Heart left ventricle (tissue), 16 donors: ENCODE measurements at regions not wholly inside any gene's neighbourhood (a gene's known extent, or its start where the extent isn't known, plus 50 kb on each side); places are given as distances from the start of the nearest gene placed in this dataset.

ENCODE experiments used
- ATAC-seq, 4 donors: fragments of 200-7000 bp; cut with Tn5 transposase; one replicate each; pipeline ENCODE4 v1.9.1; 2020 to 2022; ENCODE audit warnings: moderate library complexity in 4 of 4, mild to moderate bottlenecking in 3 of 4, moderate number of reproducible peaks in 1 of 4
- DNase-seq, 5 donors: peaks; one replicate each; pipeline ENCODE4 v3.0.0-alpha.2; 2020
- H3K27ac ChIP-seq, 12 donors: fragments of 200-600 bp; sonication (generic) in 4 of 12; one replicate each; pipeline versions ENCODE4 v1.5.0 to v1.8.0; 2016 to 2022; ENCODE audit warnings: mild to moderate bottlenecking in 2 of 12
- H3K27me3 ChIP-seq, 9 donors: fragments of 200-600 bp; sonication (generic) in 2 of 9; one replicate each; pipeline versions ENCODE4 v1.5.1 to v1.8.0; 2016 to 2022; ENCODE audit warnings: mild to moderate bottlenecking in 3 of 9
- H3K36me3 ChIP-seq, 9 donors: fragments of 200-600 bp; sonication (generic) in 2 of 9; one replicate each; pipeline versions ENCODE4 v1.5.0 to v1.8.0; 2018 to 2022; ENCODE audit warnings: mild to moderate bottlenecking in 2 of 9
- H3K4me1 ChIP-seq, 12 donors: fragments of 200-600 bp; sonication (generic) in 4 of 12; one replicate each; pipeline versions ENCODE4 v1.5.0 to v1.8.0; 2016 to 2022; ENCODE audit warnings: mild to moderate bottlenecking in 3 of 12
- H3K4me3 ChIP-seq, 12 donors: fragments of 200-600 bp; sonication (generic) in 4 of 12; one replicate each; pipeline versions ENCODE4 v1.5.0 to v1.8.0; 2017 to 2022; ENCODE audit warnings: mild to moderate bottlenecking in 9 of 12, moderate library complexity in 4 of 12
- H3K9me3 ChIP-seq, 12 donors: fragments of 200-600 bp; sonication (generic) in 4 of 12; one replicate each; pipeline versions ENCODE4 v1.5.0 to v1.8.0; 2016 to 2022; ENCODE audit warnings: mild to moderate bottlenecking in 1 of 12
- CTCF ChIP-seq, 12 donors: fragments of 200-600 bp; sonication (generic) in 4 of 12; IDR thresholded peaks; one replicate each; pipeline versions ENCODE4 v1.5.0 to v1.8.0; 2018 to 2022; ENCODE audit warnings: antibody characterized with exemption in 12 of 12, mild to moderate bottlenecking in 5 of 12
- POLR2A ChIP-seq, 2 donors: fragments of 450-650 bp; IDR thresholded peaks; one replicate each; pipeline ENCODE4 v1.6.1; 2017; ENCODE audit warnings: antibody characterized with exemption in 2 of 2, mild to moderate bottlenecking in 2 of 2, moderate library complexity in 2 of 2
- WGBS, 4 donors: extraction: QIAGEN DNeasy Blood & Tissue Kit in 2 of 4; methylation state at CpG; one replicate each; pipeline versions ENCODE4 v1.1.5 to v1.1.7; 2013 to 2018; 5-methylcytosine and 5-hydroxymethylcytosine counted together
- intact Hi-C, 10 donors: fragments of 100-400 bp; cut with DNase I; formaldehyde crosslinking; loops; one replicate each; pipeline versions ENCODE4 v1.11.1 to v1.14.2; 2022
- donor health status: ischemic (EF 13 %, LVEDD 7.1; RV severe dilation, severe dysfunction).
- donor health status: healthy with polysubstance abuse.
- donor health status: DM: no; HTN: yes; CAD: no.
- donor health status: DM: no; HTN: no; CAD: no.
- donor health status: ischemic (EF 25% LVEDD 6.9; RV normal size, moderate dysfunction).
- donor health status: ischemic (EF 25% LVEDD 5.7; RV mildly dilated, moderate dysfunction).
- donor health status: healthy.
- donor health status: DM: yes; HTN: yes; CAD: no.
- donor health status: ischemic (EF 35%, LVEDD 5.7; RV mildly dilated, moderate dysfunction).
- donor health status: nonischemic (EF 11% LVEDD 7.7; RV severe dilation, severe dysfunction).
- donor health status: DM: yes; HTN: yes; CAD: no.
- donor health status: PGD.
- donor health status: ischemic (EF 29% LVEDD 5.4; RV normal size, mild dysfunction).
- donor health status: nonischemic (EF 23%, LVEDD 6.1; RV moderate dilation, normal function).

GRCh38 chr4:107182347-107182746, 146.2 kb upstream of the DKK2 start:
- Histone ChIP-seq H3K27ac (no peak overlapping the region), H3K9me3 (no peaks in the 10 kb centered on the region), H3K27me3 (no peaks in the 10 kb centered on the region), H3K4me3 (no peak overlapping the region), H3K36me3 (no peaks in the 10 kb centered on the region), H3K4me1 (no peaks in the 10 kb centered on the region)
- 93 to 96% (median 96%) methylated on average over 3 of the region's 3 CpGs for WGBS, 4 donors
- no peak for TF ChIP-seq CTCF (IDR thresholded peaks at IDR 0.05)
- no peak for TF ChIP-seq POLR2A (IDR thresholded peaks at IDR 0.05)
- no peak for ATAC-seq
- DNase-seq: no peak
- intact Hi-C loops: loop anchor here in 8 of 10 donors (5.0 to 10.0 kb wide), 7 partner anchors 128 to 808 kb away; partner anchors contain the start of gene DKK2 (in 2 of the 8)

GRCh38 chr4:107166873-107167450, 130.8 kb upstream of the DKK2 start:
- WGBS, 4 donors: 77 to 88% (median 86%) methylated on average over 1 of the region's 1 CpG
- H3K4me3 ChIP-seq: no peak overlapping the region
- TF ChIP-seq CTCF (IDR thresholded peaks at IDR 0.05) (no peak), POLR2A (IDR thresholded peaks at IDR 0.05) (no peak)
- H3K4me1 ChIP-seq: no peaks in the 10 kb centered on the region
- no peaks in the 10 kb centered on the region for H3K36me3 ChIP-seq
- intact Hi-C loops: no loop called here
- no peak for ATAC-seq
- H3K27ac ChIP-seq: no peak overlapping the region
- H3K27me3 ChIP-seq: no peaks in the 10 kb centered on the region
- peaks cover 0 to 24% (median 12%) of the 10 kb centered on the region in 12 donors for H3K9me3 ChIP-seq
- DNase-seq: no peak

- H3K4me1 ChIP-seq: no peaks in the 10 kb centered on the region
- no peaks in the 10 kb centered on the region for H3K36me3 ChIP-seq
- TF ChIP-seq POLR2A (IDR thresholded peaks at IDR 0.05) (no peak), CTCF (IDR thresholded peaks at IDR 0.05) (no peak)
- ATAC-seq (no peak), DNase-seq (no peak)
- peaks cover 0 to 31% (median 12%) of the 10 kb centered on the region in 12 donors for H3K9me3 ChIP-seq
- intact Hi-C loops: no loop called here
- H3K4me3 ChIP-seq: no peak overlapping the region
- H3K27ac ChIP-seq: no peak overlapping the region
- H3K27me3 ChIP-seq: no peaks in the 10 kb centered on the region
Observed at GRCh38 chr4:107166181-107166580, 130.1 kb upstream of the DKK2 start.

GRCh38 chr4:107164962-107165475, 128.9 kb upstream of the DKK2 start:
- intact Hi-C loops: no loop called here
- Histone ChIP-seq H3K27ac (no peak overlapping the region), H3K27me3 (no peaks in the 10 kb centered on the region), H3K9me3 (peaks cover 0 to 31% (median 12%) of the 10 kb centered on the region in 12 donors), H3K4me3 (no peak overlapping the region), H3K4me1 (no peaks in the 10 kb centered on the region), H3K36me3 (no peaks in the 10 kb centered on the region)
- DNase-seq (no peak), ATAC-seq (no peak)
- 57 to 63% (median 60%) methylated on average over 2 of the region's 2 CpGs for WGBS, 4 donors
- TF ChIP-seq CTCF (IDR thresholded peaks at IDR 0.05) (no peak), POLR2A (IDR thresholded peaks at IDR 0.05) (no peak)
